ENCODE measurements at regions not wholly inside any gene's neighbourhood (a gene's known extent, or its start where the extent isn't known, plus 50 kb on each side); places are given as distances from the start of the nearest gene placed in this dataset.
"Not testable (repeated sequence)": the region's sequence is repeated elsewhere in the genome, so short reads cannot be mapped to it uniquely, and the experiment has no call there.

- DNase-seq: no peak
- no peaks in the 10 kb centered on the region for H3K36me3 ChIP-seq
These were observed 195.5 kb downstream of the ANKRD30BL start for GRCh38 chr2:131966256-131966655.

GRCh38 chr2:131958019-131958609, 203.6 kb downstream of the ANKRD30BL start:
- H3K27me3 ChIP-seq (ENCODE audit: low read depth); H3K27ac ChIP-seq; intact Hi-C loops (cut with DNase I); DNase-seq; H3K36me3 ChIP-seq; H3K4me1 ChIP-seq; H3K9me3 ChIP-seq; ATAC-seq; H3K4me3 ChIP-seq: not testable (repeated sequence)

More at GRCh38 chr2:131966256-131966655, 195.5 kb downstream of the ANKRD30BL start:
- TF ChIP-seq, protein P1, sequence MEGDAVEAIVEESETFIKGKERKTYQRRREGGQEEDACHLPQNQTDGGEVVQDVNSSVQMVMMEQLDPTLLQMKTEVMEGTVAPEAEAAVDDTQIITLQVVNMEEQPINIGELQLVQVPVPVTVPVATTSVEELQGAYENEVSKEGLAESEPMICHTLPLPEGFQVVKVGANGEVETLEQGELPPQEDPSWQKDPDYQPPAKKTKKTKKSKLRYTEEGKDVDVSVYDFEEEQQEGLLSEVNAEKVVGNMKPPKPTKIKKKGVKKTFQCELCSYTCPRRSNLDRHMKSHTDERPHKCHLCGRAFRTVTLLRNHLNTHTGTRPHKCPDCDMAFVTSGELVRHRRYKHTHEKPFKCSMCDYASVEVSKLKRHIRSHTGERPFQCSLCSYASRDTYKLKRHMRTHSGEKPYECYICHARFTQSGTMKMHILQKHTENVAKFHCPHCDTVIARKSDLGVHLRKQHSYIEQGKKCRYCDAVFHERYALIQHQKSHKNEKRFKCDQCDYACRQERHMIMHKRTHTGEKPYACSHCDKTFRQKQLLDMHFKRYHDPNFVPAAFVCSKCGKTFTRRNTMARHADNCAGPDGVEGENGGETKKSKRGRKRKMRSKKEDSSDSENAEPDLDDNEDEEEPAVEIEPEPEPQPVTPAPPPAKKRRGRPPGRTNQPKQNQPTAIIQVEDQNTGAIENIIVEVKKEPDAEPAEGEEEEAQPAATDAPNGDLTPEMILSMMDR (IDR thresholded peaks at IDR 0.05): no peak
- H3K4me1 ChIP-seq: no peaks in the 10 kb centered on the region
- no peak overlapping the region for H3K4me3 ChIP-seq
- no peaks in the 10 kb centered on the region for H3K9me3 ChIP-seq
- intact Hi-C loops (cut with DNase I): no loop called here
- no peak for ATAC-seq
- H3K27me3 ChIP-seq (ENCODE audit: low read depth): no peaks in the 10 kb centered on the region
- H3K27ac ChIP-seq: no peak overlapping the region

DNA sequence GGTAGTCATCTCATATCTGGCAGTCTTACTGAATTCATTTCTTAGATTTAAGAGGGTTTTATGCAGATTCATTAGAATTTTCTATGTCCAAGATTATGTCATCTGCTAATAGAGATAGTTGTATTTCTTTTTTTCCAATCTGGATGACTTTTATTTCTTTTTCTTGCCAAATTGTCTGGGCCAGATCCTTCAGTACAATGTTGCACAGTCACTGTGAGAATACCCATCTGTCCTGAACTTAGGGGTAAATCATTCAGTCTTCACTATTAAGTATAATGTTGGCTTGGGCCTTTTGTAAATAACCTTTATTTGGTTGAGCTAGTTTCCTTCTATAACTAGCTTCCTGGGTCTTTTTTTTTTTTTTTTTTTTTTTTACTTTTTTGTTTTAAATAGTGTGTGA, 213.1 kb downstream of the ANKRD30BL start:
- not testable (repeated sequence) for H3K4me3 ChIP-seq; DNase-seq; H3K27me3 ChIP-seq (ENCODE audit: low read depth)

GRCh38 chr2:131923287-131923686, 238.5 kb downstream of the ANKRD30BL start:
- H3K9me3 ChIP-seq; intact Hi-C loops (cut with DNase I); ATAC-seq; H3K4me3 ChIP-seq; H3K27ac ChIP-seq; DNase-seq; H3K27me3 ChIP-seq (ENCODE audit: low read depth); H3K4me1 ChIP-seq; H3K36me3 ChIP-seq: not testable (repeated sequence)

More for the DNA sequence above, 213.1 kb downstream of the ANKRD30BL start:
- H3K27ac ChIP-seq; intact Hi-C loops (cut with DNase I); ATAC-seq; H3K36me3 ChIP-seq; H3K9me3 ChIP-seq; H3K4me1 ChIP-seq: not testable (repeated sequence)

- H3K27me3 ChIP-seq (ENCODE audit: low read depth); H3K4me1 ChIP-seq; H3K36me3 ChIP-seq; H3K9me3 ChIP-seq; ATAC-seq; H3K27ac ChIP-seq; H3K4me3 ChIP-seq; DNase-seq; intact Hi-C loops (cut with DNase I): not testable (repeated sequence)
These were observed 238.9 kb downstream of the ANKRD30BL start for GRCh38 chr2:131922854-131923253.
